Peyer's patch (tissue), 4 donors: ENCODE measurements at regions not wholly inside any gene's neighbourhood (a gene's known extent, or its start where the extent isn't known, plus 50 kb on each side); places are given as distances from the start of the nearest gene placed in this dataset.

Experiments used
- CTCF ChIP-seq, 6 experiments: fragments of 450-650 bp in 4 of 6; fragments of 200-600 bp in 2 of 6; sonication (generic) in 1 of 6; IDR thresholded peaks; one replicate each; pipeline ENCODE4 v1.5.1; 2017 to 2019; ENCODE audit warnings: antibody characterized with exemption in 6 of 6, mild to moderate bottlenecking in 3 of 6, moderate library complexity in 1 of 6
- POLR2A ChIP-seq, 2 donors: fragments of 450-650 bp; IDR thresholded peaks; one replicate each; pipeline ENCODE4 v1.5.1; 2017; ENCODE audit warnings: antibody characterized with exemption in 2 of 2, mild to moderate bottlenecking in 2 of 2, moderate library complexity in 2 of 2

- no peak for TF ChIP-seq POLR2A (IDR thresholded peaks at IDR 0.05)
- TF ChIP-seq CTCF (IDR thresholded peaks at IDR 0.05) = no peak
Measured at GRCh38 chr4:178480881-178481280, 1038.6 kb upstream of the AGA start.
